A549 (cell line): ENCODE measurements at regions not wholly inside any gene's neighbourhood (a gene's known extent, or its start where the extent isn't known, plus 50 kb on each side); places are given as distances from the start of the nearest gene placed in this dataset.

Experiments
- ATAC-seq, 2 experiments: fragments of 200-7000 bp in 1 of 2; fragments of >200 bp in 1 of 2; cut with Nextera tagmentation in 1 of 2; cut with Tn5 transposase in 1 of 2; 3 replicates each; pipeline versions ENCODE4 v1.8.0 to v1.9.1; 2018 to 2020; ENCODE audit warnings: mild to moderate bottlenecking in 1 of 2, moderate library complexity in 1 of 2
- CTCF ChIA-PET: fragments of 300-600 bp; sonication (Branson Sonifier 250); formaldehyde crosslinking; extraction: SDS; loops from one replicate; lab custom pipeline; 2021; ENCODE audit warnings: antibody characterized with exemption, inconsistent platforms; lab: Yijun Ruan, JAX
- POLR2A ChIA-PET: fragments of 350-600 bp; formaldehyde crosslinking; extraction: SDS; loops from one replicate; lab custom pipeline; 2021; ENCODE audit warnings: antibody characterized with exemption, inconsistent platforms; lab: Yijun Ruan, JAX
- DNase-seq, 2 experiments: peaks; one replicate each; pipeline versions ENCODE4 v3.0.0 to v3.0.0-alpha.2; 2011 to 2016; ENCODE audit warnings: low read depth in 1 of 2, low spot score in 1 of 2
- FAIRE-seq: peaks from 2 replicates; lab custom pipeline; 2011; peaks lifted over from hg19 to GRCh38; lab: Jason Lieb, UNC
- H3K27ac ChIP-seq, 2 experiments: fragments of >200 bp; sonication (Bioruptor Twin); formaldehyde crosslinking; 3 replicates each; pipeline ENCODE4 v1.5.1; 2016 to 2017
- H3K4me1 ChIP-seq: fragments of >200 bp; sonication (Bioruptor Twin); formaldehyde crosslinking; 3 replicates; pipeline ENCODE4 v1.6.1; 2016
- H3K4me2 ChIP-seq: fragments of >200 bp; sonication (Bioruptor Twin); formaldehyde crosslinking; 3 replicates; pipeline ENCODE4 v1.6.1; 2016
- H3K4me3 ChIP-seq: fragments of >200 bp; sonication (Bioruptor Twin); formaldehyde crosslinking; 3 replicates; pipeline ENCODE4 v1.5.1; 2016
- H3K9me3 ChIP-seq: fragments of >200 bp; sonication (Bioruptor Twin); formaldehyde crosslinking; 3 replicates; pipeline ENCODE4 v1.6.1; 2016
- BHLHE40 ChIP-seq: IDR thresholded peaks from 2 replicates; pipeline ENCODE4 v1.6.1; 2012; ENCODE audit warnings: low read depth, low read length, inconsistent platforms
- CBX2 ChIP-seq: fragments of 200-600 bp; sonication (generic); IDR thresholded peaks from 2 replicates; pipeline ENCODE4 v1.6.1; 2016; ENCODE audit warnings: low read depth, mild to moderate bottlenecking, borderline replicate concordance
- CEBPB ChIP-seq, 2 experiments: fragments of >200 bp in 1 of 2; sonication (Bioruptor Twin) in 1 of 2; formaldehyde crosslinking in 1 of 2; IDR thresholded peaks; 2 replicates each; pipeline ENCODE4 v1.6.1; 2012 to 2016
- E2F6 ChIP-seq: IDR thresholded peaks from 2 replicates; pipeline ENCODE4 v1.6.1; 2012; ENCODE audit warnings: low read depth, borderline replicate concordance
- ESRRA ChIP-seq: fragments of 150-350 bp; IDR thresholded peaks from 2 replicates; pipeline ENCODE4 v1.6.1; 2014; ENCODE audit warnings: mild to moderate bottlenecking, low read length, borderline replicate concordance
- FOSB ChIP-seq: fragments of 250-450 bp; sonication (Bioruptor Pico); IDR thresholded peaks from 2 replicates; pipeline ENCODE4 v1.5.0; 2020; ENCODE audit warnings: mild to moderate bottlenecking, moderate library complexity
- FOSL2 ChIP-seq, 2 experiments: fragments of 450-650 bp in 1 of 2; fragments of >200 bp in 1 of 2; sonication (Bioruptor Twin) in 1 of 2; formaldehyde crosslinking; IDR thresholded peaks; 2 replicates each; pipeline versions ENCODE4 v1.5.0 to v1.6.1; 2016 to 2020; ENCODE audit warnings: mild to moderate bottlenecking in 1 of 2, moderate library complexity in 1 of 2
- HEYL ChIP-seq: fragments of 250-450 bp; sonication (Bioruptor Pico); IDR thresholded peaks from 2 replicates; pipeline ENCODE4 v1.8.0; 2021; ENCODE audit warnings: mild to moderate bottlenecking, moderate library complexity
- KDM5A ChIP-seq: fragments of 200-600 bp; sonication (generic); IDR thresholded peaks from 2 replicates; pipeline ENCODE4 v1.6.1; 2016; ENCODE audit warnings: antibody characterized with exemption, mild to moderate bottlenecking
- MYC ChIP-seq: IDR thresholded peaks from 2 replicates; pipeline ENCODE4 v1.6.1; 2012; ENCODE audit warnings: mild to moderate bottlenecking, inconsistent platforms, low read length, improper control_type of control experiment, borderline replicate concordance
- NFE2L2 ChIP-seq: fragments of 150-350 bp; conservative IDR thresholded peaks from 2 replicates; pipeline ENCODE4 v1.6.1; 2014; ENCODE audit warnings: low read length
- NPAS2 ChIP-seq: fragments of 250-450 bp; sonication (Bioruptor Pico); IDR thresholded peaks from 2 replicates; pipeline ENCODE4 v1.8.0; 2022; ENCODE audit warnings: mild to moderate bottlenecking, moderate library complexity, borderline replicate concordance
- PHF8 ChIP-seq: fragments of 200-600 bp; sonication (generic); IDR thresholded peaks from 2 replicates; pipeline ENCODE4 v1.6.1; 2016; ENCODE audit warnings: low read depth, mild to moderate bottlenecking, antibody characterized with exemption, moderate library complexity, borderline replicate concordance
- POLR2A ChIP-seq: IDR thresholded peaks from 2 replicates; pipeline ENCODE4 v1.6.1; 2012; ENCODE audit warnings: mild to moderate bottlenecking, low read length
- POLR2AphosphoS2 ChIP-seq: conservative IDR thresholded peaks from 2 replicates; pipeline ENCODE4 v1.6.1; 2012; ENCODE audit warnings: low read length, improper control_type of control experiment, inconsistent platforms
- RAD21 ChIP-seq, 2 experiments: fragments of >200 bp in 1 of 2; sonication (Bioruptor Twin) in 1 of 2; formaldehyde crosslinking in 1 of 2; IDR thresholded peaks in 1 of 2; conservative IDR thresholded peaks in 1 of 2; 2 replicates in 1 of 2; 3 replicates in 1 of 2; pipeline ENCODE4 v1.6.1; 2012 to 2018; ENCODE audit warnings: inconsistent platforms in 1 of 2
- RCOR1 ChIP-seq: fragments of 150-350 bp; IDR thresholded peaks from 2 replicates; pipeline ENCODE4 v1.6.1; 2014; ENCODE audit warnings: antibody characterized with exemption, low read length, low read depth
- SMC3 ChIP-seq: fragments of >200 bp; sonication (Bioruptor Twin); formaldehyde crosslinking; IDR thresholded peaks from 3 replicates; pipeline ENCODE4 v1.6.1; 2018; ENCODE audit warnings: inconsistent platforms
- SREBF2 ChIP-seq: fragments of 450-650 bp; IDR thresholded peaks from 2 replicates; pipeline ENCODE4 v1.6.1; 2014; ENCODE audit warnings: mild to moderate bottlenecking, moderate library complexity
- TFCP2L1 ChIP-seq: fragments of 250-450 bp; sonication (Bioruptor Pico); IDR thresholded peaks from 2 replicates; pipeline ENCODE4 v1.5.0; 2021; ENCODE audit warnings: mild to moderate bottlenecking
- ZC3H11A ChIP-seq: fragments of 450-650 bp; IDR thresholded peaks from 2 replicates; pipeline ENCODE4 v1.6.1; 2014; ENCODE audit warnings: antibody characterized with exemption, mild to moderate bottlenecking
- ZFP36 ChIP-seq: fragments of 450-650 bp; IDR thresholded peaks from 2 replicates; pipeline ENCODE4 v1.6.1; 2014; ENCODE audit warnings: borderline replicate concordance; ENCODE audit not compliant: partially characterized antibody
- ZNF302 ChIP-seq: fragments of 250-450 bp; sonication (Bioruptor Pico); IDR thresholded peaks from 2 replicates; pipeline ENCODE4 v1.9.0; 2021; ENCODE audit warnings: inconsistent platforms, mild to moderate bottlenecking, moderate library complexity
- ZSCAN20 ChIP-seq: fragments of 250-450 bp; sonication (Bioruptor Pico); IDR thresholded peaks from 2 replicates; pipeline ENCODE4 v1.8.0; 2022; ENCODE audit warnings: mild to moderate bottlenecking, moderate library complexity
- WGBS: methylation state at CpG from one replicate; pipeline ENCODE4 v1.1.6; 2017; ENCODE audit errors: missing lambda C conversion rate; 5-methylcytosine and 5-hydroxymethylcytosine counted together
- TF ChIP-seq, protein P1 (sequence below): fragments of 250-450 bp; sonication (Bioruptor Pico); IDR thresholded peaks from 2 replicates; pipeline ENCODE4 v1.5.0; 2020; ENCODE audit warnings: low read depth, mild to moderate bottlenecking, moderate library complexity
- TF ChIP-seq, protein P2 (sequence below): fragments of 250-450 bp; sonication (Bioruptor Pico); IDR thresholded peaks from 2 replicates; pipeline ENCODE4 v1.5.0; 2021; ENCODE audit warnings: mild to moderate bottlenecking, moderate library complexity, borderline replicate concordance
- TF ChIP-seq, protein P3 (sequence below): fragments of >200 bp; sonication (Bioruptor Twin); formaldehyde crosslinking; IDR thresholded peaks from 2 replicates; pipeline ENCODE4 v1.6.1; 2016

- Histone ChIP-seq H3K9me3 (peaks cover 5% of the 10 kb centered on the region; the same call in 1 of the 3 replicates), H3K4me1 (no peaks in the 10 kb centered on the region), H3K4me3 (no peak overlapping the region), H3K4me2 (no peak overlapping the region), H3K27ac (no peak overlapping the region)
- ATAC-seq (no peak), FAIRE-seq (no peak), DNase-seq (no peak)
- 6% methylated on average over 1 of the region's 1 CpG for WGBS
- POLR2A ChIA-PET = no interaction called here
- CTCF ChIA-PET = no interaction called here
- TF ChIP-seq E2F6 = no peak
- no peak for TF ChIP-seq ZSCAN20 (CRISPR knock-in tag)
- TF ChIP-seq NPAS2 (CRISPR knock-in tag) = no peak
Observed at GRCh38 chr16:73323880-73324279, 276.0 kb upstream of the ZFHX3 start.

DNA sequence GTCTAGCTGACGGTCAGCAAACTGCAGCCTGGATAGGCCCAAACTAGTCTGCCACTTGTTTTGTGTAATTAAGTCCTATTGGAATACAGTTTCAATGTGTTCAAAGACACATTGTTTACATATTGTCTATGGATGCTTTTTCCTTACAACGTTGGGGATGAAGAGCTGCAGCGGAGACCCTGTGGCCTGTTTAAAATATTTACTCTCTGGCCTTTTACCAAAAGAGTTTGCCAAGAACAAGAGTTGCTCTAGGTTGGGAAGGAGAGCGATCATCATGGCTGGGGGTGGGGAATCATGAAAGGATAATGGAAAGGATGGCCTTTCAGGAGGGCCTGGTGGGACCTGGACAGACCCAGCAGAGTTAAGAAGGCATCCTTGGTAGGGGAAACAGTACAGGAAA, 274.9 kb upstream of the ZFHX3 start:
- Histone ChIP-seq H3K4me2 (no peak overlapping the region), H3K9me3 (peaks cover 5% of the 10 kb centered on the region; the same call in 1 of the 3 replicates), H3K4me3 (no peak overlapping the region), H3K27ac (no peak overlapping the region), H3K4me1 (no peaks in the 10 kb centered on the region)
- POLR2A ChIA-PET = no interaction called here
- FAIRE-seq (no peak), ATAC-seq (no peak), DNase-seq (no peak)
- CTCF ChIA-PET = no interaction called here
- 32% methylated on average over 4 of the region's 4 CpGs for WGBS
- no peak for TF ChIP-seq RAD21 (conservative IDR thresholded peaks at IDR 0.05 in 1 of 2, IDR thresholded peaks at IDR 0.05 in 1 of 2)
- no peak for TF ChIP-seq POLR2AphosphoS2
- TF ChIP-seq TFCP2L1 (CRISPR knock-in tag) = no peak
- no peak for TF ChIP-seq MYC

GRCh38 chr16:73321853-73322252, 273.9 kb upstream of the ZFHX3 start:
- ATAC-seq (no peak), FAIRE-seq (no peak)
- Histone ChIP-seq H3K9me3 (peaks cover 5% of the 10 kb centered on the region; the same call in 1 of the 3 replicates), H3K4me3 (no peak overlapping the region)
- TF ChIP-seq, protein P1, sequence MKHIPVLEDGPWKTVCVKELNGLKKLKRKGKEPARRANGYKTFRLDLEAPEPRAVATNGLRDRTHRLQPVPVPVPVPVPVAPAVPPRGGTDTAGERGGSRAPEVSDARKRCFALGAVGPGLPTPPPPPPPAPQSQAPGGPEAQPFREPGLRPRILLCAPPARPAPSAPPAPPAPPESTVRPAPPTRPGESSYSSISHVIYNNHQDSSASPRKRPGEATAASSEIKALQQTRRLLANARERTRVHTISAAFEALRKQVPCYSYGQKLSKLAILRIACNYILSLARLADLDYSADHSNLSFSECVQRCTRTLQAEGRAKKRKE = no peak
- TF ChIP-seq ESRRA (no peak), SMC3 (no peak), ZC3H11A (no peak), ZNF302 (CRISPR knock-in tag) (no peak), FOSB (CRISPR knock-in tag) (no peak), NFE2L2 (no peak), BHLHE40 (no peak), CBX2 (no peak), ZFP36 (no peak), POLR2A (no peak), HEYL (CRISPR knock-in tag) (no peak), CEBPB (IDR thresholded peaks at IDR 0.05) (no peak), PHF8 (no peak), KDM5A (no peak), FOSL2 (IDR thresholded peaks at IDR 0.05) (no peak), FOSL2 (CRISPR knock-in tag; IDR thresholded peaks at IDR 0.05) (no peak), SREBF2 (no peak), RCOR1 (no peak)
- TF ChIP-seq, protein P2, sequence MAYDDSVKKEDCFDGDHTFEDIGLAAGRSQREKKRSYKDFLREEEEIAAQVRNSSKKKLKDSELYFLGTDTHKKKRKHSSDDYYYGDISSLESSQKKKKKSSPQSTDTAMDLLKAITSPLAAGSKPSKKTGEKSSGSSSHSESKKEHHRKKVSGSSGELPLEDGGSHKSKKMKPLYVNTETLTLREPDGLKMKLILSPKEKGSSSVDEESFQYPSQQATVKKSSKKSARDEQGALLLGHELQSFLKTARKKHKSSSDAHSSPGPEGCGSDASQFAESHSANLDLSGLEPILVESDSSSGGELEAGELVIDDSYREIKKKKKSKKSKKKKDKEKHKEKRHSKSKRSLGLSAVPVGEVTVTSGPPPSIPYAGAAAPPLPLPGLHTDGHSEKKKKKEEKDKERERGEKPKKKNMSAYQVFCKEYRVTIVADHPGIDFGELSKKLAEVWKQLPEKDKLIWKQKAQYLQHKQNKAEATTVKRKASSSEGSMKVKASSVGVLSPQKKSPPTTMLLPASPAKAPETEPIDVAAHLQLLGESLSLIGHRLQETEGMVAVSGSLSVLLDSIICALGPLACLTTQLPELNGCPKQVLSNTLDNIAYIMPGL (CRISPR knock-in tag) = no peak
- TF ChIP-seq, protein P3, sequence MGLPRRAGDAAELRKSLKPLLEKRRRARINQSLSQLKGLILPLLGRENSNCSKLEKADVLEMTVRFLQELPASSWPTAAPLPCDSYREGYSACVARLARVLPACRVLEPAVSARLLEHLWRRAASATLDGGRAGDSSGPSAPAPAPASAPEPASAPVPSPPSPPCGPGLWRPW = no peak
- TF ChIP-seq, all 56 proteins: peak for 0
- 23% methylated on average over 8 of the region's 8 CpGs for WGBS
- ChIA-PET CTCF (no interaction called here), POLR2A (no interaction called here)
- H3K27ac ChIP-seq = no peak overlapping the region
- DNase-seq = no peak
- H3K4me2 ChIP-seq = no peak overlapping the region
- H3K4me1 ChIP-seq = no peaks in the 10 kb centered on the region
